Muscle of back (tissue), 3 donors: ENCODE measurements at regions not wholly inside any gene's neighbourhood (a gene's known extent, or its start where the extent isn't known, plus 50 kb on each side); places are given as distances from the start of the nearest gene placed in this dataset.

Experiments
- DNase-seq, 3 donors: peaks; one replicate each; pipeline versions ENCODE4 v3.0.0 to v3.0.0-alpha.2; 2013

- DNase-seq = no peak
Measured at GRCh38 chr7:153835103-153835502, 217.1 kb upstream of the DPP6 start.

GRCh38 chr7:153835712-153836265, 216.4 kb upstream of the DPP6 start:
- DNase-seq = no peak

GRCh38 chr7:153838591-153838990, 213.6 kb upstream of the DPP6 start:
- DNase-seq = peak in 2 of 3 donors; percentile 40 to 70

- DNase-seq = no peak
Measured at GRCh38 chr7:153840861-153841260, 211.3 kb upstream of the DPP6 start.

- no peak for DNase-seq
Measured at GRCh38 chr7:153847828-153848227, 204.4 kb upstream of the DPP6 start.

- no peak for DNase-seq
Measured at GRCh38 chr7:153852261-153852660, 199.9 kb upstream of the DPP6 start.

GRCh38 chr7:153858355-153858754, 193.8 kb upstream of the DPP6 start:
- peak; percentile 35 to 59 (median 41) for DNase-seq

- DNase-seq = no peak
Measured at GRCh38 chr7:153859239-153859638, 193.0 kb upstream of the DPP6 start.

- DNase-seq = peak in 1 of 3 donors; percentile 80
Measured at GRCh38 chr7:153886506-153887441, 165.4 kb upstream of the DPP6 start.

GRCh38 chr7:153887749-153888569, 164.2 kb upstream of the DPP6 start:
- DNase-seq = peak in 1 of 3 donors; percentile 65

- no peak for DNase-seq
Measured at GRCh38 chr7:153891990-153892389, 160.2 kb upstream of the DPP6 start.

GRCh38 chr7:153902862-153903261, 149.3 kb upstream of the DPP6 start:
- peak in 2 of 3 donors; percentile 34 to 84 for DNase-seq

GRCh38 chr7:153912211-153912610, 140.0 kb upstream of the DPP6 start:
- DNase-seq = peak in 1 of 3 donors; percentile 64

- DNase-seq = no peak
Measured at GRCh38 chr7:153920126-153920525, 132.1 kb upstream of the DPP6 start.

- DNase-seq = no peak
Measured at GRCh38 chr7:153920897-153921296, 131.3 kb upstream of the DPP6 start.

GRCh38 chr7:153921408-153921807, 130.8 kb upstream of the DPP6 start:
- no peak for DNase-seq

GRCh38 chr7:153930696-153931095, 121.5 kb upstream of the DPP6 start:
- DNase-seq = peak in 1 of 3 donors; percentile 48

- DNase-seq = no peak
Measured at GRCh38 chr7:153934048-153934447, 118.2 kb upstream of the DPP6 start.

GRCh38 chr7:153934629-153935028, 117.6 kb upstream of the DPP6 start:
- DNase-seq = no peak

- no peak for DNase-seq
Measured at GRCh38 chr7:153935095-153935494, 117.1 kb upstream of the DPP6 start.

GRCh38 chr7:153938451-153938850, 113.7 kb upstream of the DPP6 start:
- DNase-seq = no peak

GRCh38 chr7:153939177-153939576, 113.0 kb upstream of the DPP6 start:
- DNase-seq = no peak
